GM12864 (cell line): ENCODE measurements at regions not wholly inside any gene's neighbourhood (a gene's known extent, or its start where the extent isn't known, plus 50 kb on each side); places are given as distances from the start of the nearest gene placed in this dataset.

ENCODE experiments used
- DNase-seq: peaks from one replicate; pipeline ENCODE4 v3.0.0-alpha.2; 2011; ENCODE audit warnings: low read depth
- H3K4me3 ChIP-seq: 2 replicates; pipeline ENCODE4 v1.5.1; 2011; ENCODE audit warnings: mild to moderate bottlenecking, low read depth, low read length, control low read depth
- CTCF ChIP-seq: IDR thresholded peaks from 2 replicates; pipeline ENCODE4 v1.5.1; 2011; ENCODE audit warnings: low read depth, mild to moderate bottlenecking, moderate library complexity, low read length, control low read depth, inconsistent platforms; ENCODE audit errors: missing control alignments

GRCh38 chr11:103773537-103773936 is 262.9 kb upstream of the DDI1 start:
- TF ChIP-seq CTCF, result no peak
- no peak for DNase-seq
- H3K4me3 ChIP-seq, result no peak overlapping the region

GRCh38 chr11:103779054-103779453 is 257.4 kb upstream of the DDI1 start:
- no peak for DNase-seq
- no peak for TF ChIP-seq CTCF
- no peak overlapping the region for H3K4me3 ChIP-seq

GRCh38 chr11:103789952-103790351 is 246.5 kb upstream of the DDI1 start:
- DNase-seq, result no peak
- TF ChIP-seq CTCF, result no peak

GRCh38 chr11:103792981-103793468 is 243.4 kb upstream of the DDI1 start:
- no peak for TF ChIP-seq CTCF
- no peak for DNase-seq
- no peak overlapping the region for H3K4me3 ChIP-seq

More at GRCh38 chr11:103789952-103790351, 246.5 kb upstream of the DDI1 start:
- no peak overlapping the region for H3K4me3 ChIP-seq

- DNase-seq, result no peak
- TF ChIP-seq CTCF, result no peak
- H3K4me3 ChIP-seq, result no peak overlapping the region
Observed at GRCh38 chr11:103794262-103794661, 242.2 kb upstream of the DDI1 start.

- DNase-seq, result no peak
- no peak for TF ChIP-seq CTCF
- no peak overlapping the region for H3K4me3 ChIP-seq
Observed at GRCh38 chr11:103798026-103798425, 238.4 kb upstream of the DDI1 start.

GRCh38 chr11:103798446-103798845 is 238.0 kb upstream of the DDI1 start:
- DNase-seq, result no peak
- no peak overlapping the region for H3K4me3 ChIP-seq
- TF ChIP-seq CTCF, result no peak
